Left ventricle myocardium inferior (tissue), 1 donor: ENCODE measurements at regions not wholly inside any gene's neighbourhood (a gene's known extent, or its start where the extent isn't known, plus 50 kb on each side); places are given as distances from the start of the nearest gene placed in this dataset.

Source experiments
- DNase-seq: peaks from one replicate; pipeline ENCODE4 v3.0.0-alpha.2; 2020
- H3K27ac ChIP-seq: fragments of 200-600 bp; replicated peaks from 2 replicates; pipeline ENCODE4 v1.8.0; 2021
- H3K27me3 ChIP-seq: fragments of 200-600 bp; 2 replicates; pipeline ENCODE4 v1.8.0; 2021; ENCODE audit warnings: low read depth
- H3K36me3 ChIP-seq: fragments of 200-600 bp; 2 replicates; pipeline ENCODE4 v1.8.0; 2021
- H3K4me1 ChIP-seq: fragments of 200-600 bp; 2 replicates; pipeline ENCODE4 v1.8.0; 2021
- H3K4me3 ChIP-seq: fragments of 200-600 bp; 2 replicates; pipeline ENCODE4 v1.8.0; 2021; ENCODE audit warnings: mild to moderate bottlenecking, moderate library complexity
- H3K9me3 ChIP-seq: fragments of 200-600 bp; replicated peaks from 2 replicates; pipeline ENCODE4 v1.8.0; 2021
- intact Hi-C: fragments of 100-400 bp; cut with micrococcal nuclease; formaldehyde crosslinking; loops from one replicate; pipeline ENCODE4 v1.11.0; 2022
- TF ChIP-seq, protein P1 (sequence below): fragments of 200-600 bp; IDR thresholded peaks from 2 replicates; pipeline ENCODE4 v1.8.0; 2021; ENCODE audit warnings: antibody characterized with exemption, mild to moderate bottlenecking, borderline replicate concordance
- donor health status: DM: no; HTN: yes; CAD: no; lungs with severe emphysema.

DNA sequence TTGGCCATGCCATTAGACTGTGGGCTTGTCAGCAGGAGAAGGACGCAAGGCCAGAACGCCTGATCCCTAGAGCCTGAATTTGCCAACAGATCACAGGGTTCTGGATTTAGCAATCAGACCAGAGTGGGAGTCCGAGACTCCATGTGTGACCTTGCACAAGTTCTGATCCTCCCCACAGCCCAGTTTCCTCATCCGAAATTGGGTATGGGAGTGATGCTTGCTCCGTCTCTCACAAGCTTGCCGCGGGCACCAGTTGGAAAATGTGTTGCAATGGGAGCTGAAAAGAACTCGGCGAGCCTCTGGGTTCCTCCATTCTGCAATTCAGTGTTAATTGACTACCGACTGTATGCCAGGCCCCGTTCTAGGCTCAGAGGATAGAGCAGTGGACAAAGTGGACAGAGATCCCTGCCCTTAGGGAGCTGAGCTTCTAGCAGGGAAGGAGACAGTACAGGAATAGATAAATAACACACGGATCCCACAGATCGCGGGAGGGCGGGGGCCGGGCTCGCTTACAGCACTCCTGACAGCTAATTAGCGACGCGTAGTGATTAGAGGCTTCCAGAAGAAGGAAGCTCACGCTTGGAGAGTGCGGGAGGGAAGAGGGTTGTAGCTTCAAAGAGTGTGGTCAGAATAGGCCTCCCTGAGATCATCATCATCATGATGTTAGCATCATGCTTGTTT, 150.4 kb upstream of the CIBAR2 start:
- H3K9me3 ChIP-seq = no peaks in the 10 kb centered on the region
- H3K27ac ChIP-seq = no peak overlapping the region
- no peaks in the 10 kb centered on the region for H3K4me1 ChIP-seq
- intact Hi-C loops = no loop called here
- TF ChIP-seq, protein P1, sequence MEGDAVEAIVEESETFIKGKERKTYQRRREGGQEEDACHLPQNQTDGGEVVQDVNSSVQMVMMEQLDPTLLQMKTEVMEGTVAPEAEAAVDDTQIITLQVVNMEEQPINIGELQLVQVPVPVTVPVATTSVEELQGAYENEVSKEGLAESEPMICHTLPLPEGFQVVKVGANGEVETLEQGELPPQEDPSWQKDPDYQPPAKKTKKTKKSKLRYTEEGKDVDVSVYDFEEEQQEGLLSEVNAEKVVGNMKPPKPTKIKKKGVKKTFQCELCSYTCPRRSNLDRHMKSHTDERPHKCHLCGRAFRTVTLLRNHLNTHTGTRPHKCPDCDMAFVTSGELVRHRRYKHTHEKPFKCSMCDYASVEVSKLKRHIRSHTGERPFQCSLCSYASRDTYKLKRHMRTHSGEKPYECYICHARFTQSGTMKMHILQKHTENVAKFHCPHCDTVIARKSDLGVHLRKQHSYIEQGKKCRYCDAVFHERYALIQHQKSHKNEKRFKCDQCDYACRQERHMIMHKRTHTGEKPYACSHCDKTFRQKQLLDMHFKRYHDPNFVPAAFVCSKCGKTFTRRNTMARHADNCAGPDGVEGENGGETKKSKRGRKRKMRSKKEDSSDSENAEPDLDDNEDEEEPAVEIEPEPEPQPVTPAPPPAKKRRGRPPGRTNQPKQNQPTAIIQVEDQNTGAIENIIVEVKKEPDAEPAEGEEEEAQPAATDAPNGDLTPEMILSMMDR = no peak
- H3K36me3 ChIP-seq = no peaks in the 10 kb centered on the region
- H3K4me3 ChIP-seq = no peak overlapping the region
- no peaks in the 10 kb centered on the region for H3K27me3 ChIP-seq
- DNase-seq = no peak

DNA sequence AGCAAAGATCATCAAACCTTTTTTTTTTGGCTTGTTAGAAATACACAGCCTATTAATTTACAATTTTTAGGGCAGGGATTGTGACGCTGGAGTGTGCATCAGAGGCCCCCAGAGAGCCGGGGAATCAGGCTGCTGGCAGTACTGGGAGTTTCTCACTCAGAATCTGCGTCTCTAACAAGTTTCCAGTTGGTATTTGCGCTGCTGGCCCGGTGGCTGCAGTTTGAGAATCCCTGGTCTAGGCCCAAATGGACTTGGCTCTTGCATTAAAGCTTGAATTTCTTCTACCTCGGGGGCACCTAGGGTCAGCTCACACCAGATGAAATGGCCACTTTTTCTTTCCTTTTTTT, 150.9 kb upstream of the CIBAR2 start:
- Histone ChIP-seq H3K9me3 (no peaks in the 10 kb centered on the region), H3K27ac (no peak overlapping the region), H3K4me3 (no peak overlapping the region), H3K36me3 (no peaks in the 10 kb centered on the region), H3K27me3 (no peaks in the 10 kb centered on the region), H3K4me1 (no peaks in the 10 kb centered on the region)
- TF ChIP-seq, protein P1 = no peak
- no peak for DNase-seq
- intact Hi-C loops = no loop called here

DNA sequence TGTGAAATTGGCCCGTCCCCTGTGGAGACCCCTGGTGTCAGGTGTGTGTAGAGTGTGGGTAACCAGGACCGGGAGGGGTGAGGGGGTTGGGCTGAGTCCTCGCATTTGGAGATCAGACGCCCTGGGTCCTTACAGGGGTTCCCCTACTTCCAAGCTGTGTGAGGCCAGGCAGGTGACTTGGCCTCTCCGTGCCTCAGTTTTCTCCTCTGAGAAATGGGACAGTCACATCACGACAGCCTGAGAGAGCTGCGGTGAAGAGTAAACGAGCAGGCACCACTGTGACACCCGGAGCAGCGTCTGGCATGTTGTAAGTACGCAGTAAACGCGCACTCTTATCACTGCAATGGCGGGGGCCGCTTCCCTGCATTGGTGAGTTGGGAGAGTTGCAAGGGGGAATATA, 152.5 kb upstream of the CIBAR2 start:
- intact Hi-C loops = no loop called here
- Histone ChIP-seq H3K4me3 (no peak overlapping the region), H3K27ac (no peak overlapping the region), H3K36me3 (no peaks in the 10 kb centered on the region), H3K27me3 (no peaks in the 10 kb centered on the region), H3K4me1 (no peaks in the 10 kb centered on the region), H3K9me3 (no peaks in the 10 kb centered on the region)
- DNase-seq = no peak
- TF ChIP-seq, protein P1 = no peak

DNA sequence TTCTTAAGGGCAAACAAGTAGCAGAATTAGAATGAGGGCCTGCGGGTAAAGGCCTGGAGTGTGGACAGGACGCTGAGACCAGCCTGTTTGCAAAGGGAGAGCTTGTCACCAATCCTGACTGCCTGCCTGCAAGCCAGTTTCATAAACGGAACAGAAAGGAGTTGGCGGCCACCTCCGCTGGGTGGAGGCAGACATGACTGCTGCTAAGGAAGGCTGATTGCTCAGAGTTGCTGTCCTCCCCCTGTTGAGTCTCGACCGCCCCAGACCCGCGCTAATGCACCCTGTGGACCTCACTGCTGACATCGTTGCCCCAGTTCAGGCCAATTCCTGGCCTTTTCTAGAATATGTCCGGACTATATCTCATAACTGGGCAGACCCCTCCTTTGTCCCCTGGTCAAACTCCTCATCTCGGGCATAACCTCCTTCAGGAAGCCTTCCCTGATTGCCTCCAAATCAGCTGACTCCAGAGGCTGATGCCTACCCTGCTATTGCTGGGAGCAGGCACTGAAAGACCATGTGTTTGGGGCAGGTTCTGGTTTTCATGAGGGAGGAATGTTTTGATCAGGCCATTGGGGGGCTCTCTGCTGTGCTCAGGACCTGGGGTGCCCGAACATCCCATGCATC, 153.0 kb upstream of the CIBAR2 start:
- intact Hi-C loops = no loop called here
- H3K27ac ChIP-seq = no peak overlapping the region
- H3K9me3 ChIP-seq = no peaks in the 10 kb centered on the region
- TF ChIP-seq, protein P1 = no peak
- no peaks in the 10 kb centered on the region for H3K4me1 ChIP-seq
- H3K27me3 ChIP-seq = no peaks in the 10 kb centered on the region
- no peaks in the 10 kb centered on the region for H3K36me3 ChIP-seq
- no peak for DNase-seq
- no peak overlapping the region for H3K4me3 ChIP-seq

DNA sequence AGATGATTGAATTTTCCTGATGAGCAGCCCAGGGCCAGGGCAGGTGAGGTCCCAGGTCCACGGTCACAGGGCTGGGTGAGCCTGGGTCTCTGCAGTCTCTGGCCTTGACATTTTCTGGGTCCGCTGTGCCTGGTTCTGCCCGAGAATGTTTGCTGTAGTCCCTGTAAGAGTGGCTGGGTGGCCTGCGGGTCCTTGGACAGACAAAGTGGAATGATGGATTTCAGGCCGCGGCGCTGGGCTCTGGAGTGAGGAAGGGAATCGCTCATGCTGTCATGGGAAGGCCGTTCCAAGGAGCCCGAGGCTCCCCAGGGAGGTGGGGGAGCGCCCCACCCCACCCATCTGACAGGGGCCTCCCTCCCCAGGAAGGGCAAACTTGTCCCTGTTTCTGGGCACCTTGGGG, 153.5 kb upstream of the CIBAR2 start:
- H3K36me3 ChIP-seq = no peaks in the 10 kb centered on the region
- no peak overlapping the region for H3K4me3 ChIP-seq
- DNase-seq = no peak
- no peak overlapping the region for H3K27ac ChIP-seq
- H3K27me3 ChIP-seq = no peaks in the 10 kb centered on the region
- H3K4me1 ChIP-seq = no peaks in the 10 kb centered on the region
- H3K9me3 ChIP-seq = no peaks in the 10 kb centered on the region
- TF ChIP-seq, protein P1 = no peak
- intact Hi-C loops = no loop called here
